Fibroblast of lung (primary cell): ENCODE measurements at regions not wholly inside any gene's neighbourhood (a gene's known extent, or its start where the extent isn't known, plus 50 kb on each side); places are given as distances from the start of the nearest gene placed in this dataset.

Source experiments
- EZH2 ChIP-seq: IDR thresholded peaks from 2 replicates; pipeline ENCODE4 v1.5.1; 2012; ENCODE audit warnings: low read length, control low read depth, mild to moderate bottlenecking; ENCODE audit errors: missing control alignments
- TF ChIP-seq, protein P1 (sequence below), 2 donors: IDR thresholded peaks in 1 of 2; conservative IDR thresholded peaks in 1 of 2; 1 replicate in 1 of 2; 2 replicates in 1 of 2; pipeline ENCODE4 v1.5.1; 2011 to 2012; ENCODE audit warnings: low read length in 2 of 2, control low read depth in 1 of 2, inconsistent platforms in 1 of 2, low read depth in 1 of 2, mild to moderate bottlenecking in 1 of 2

DNA sequence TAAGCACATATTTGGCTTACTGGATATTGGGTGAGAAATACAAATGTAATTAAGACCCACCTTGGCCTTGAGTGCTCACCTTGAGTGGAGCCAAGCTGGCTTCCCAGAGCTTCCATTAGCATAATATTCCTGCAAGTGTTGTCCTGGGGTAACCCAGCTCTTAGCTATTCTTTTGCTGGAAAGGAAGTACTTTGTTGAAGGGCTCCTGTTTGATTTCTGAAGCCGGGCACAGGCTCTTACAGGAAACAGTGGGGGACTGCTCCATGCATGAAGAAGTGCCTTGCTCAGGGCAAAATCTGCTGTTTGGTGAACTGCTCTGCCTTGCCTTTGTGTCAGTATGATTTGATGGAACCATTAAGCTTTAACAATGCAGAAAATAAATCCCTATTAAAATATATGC, 325.4 kb downstream of the SMAD2 start:
- TF ChIP-seq EZH2 = no peak
- TF ChIP-seq, protein P1, sequence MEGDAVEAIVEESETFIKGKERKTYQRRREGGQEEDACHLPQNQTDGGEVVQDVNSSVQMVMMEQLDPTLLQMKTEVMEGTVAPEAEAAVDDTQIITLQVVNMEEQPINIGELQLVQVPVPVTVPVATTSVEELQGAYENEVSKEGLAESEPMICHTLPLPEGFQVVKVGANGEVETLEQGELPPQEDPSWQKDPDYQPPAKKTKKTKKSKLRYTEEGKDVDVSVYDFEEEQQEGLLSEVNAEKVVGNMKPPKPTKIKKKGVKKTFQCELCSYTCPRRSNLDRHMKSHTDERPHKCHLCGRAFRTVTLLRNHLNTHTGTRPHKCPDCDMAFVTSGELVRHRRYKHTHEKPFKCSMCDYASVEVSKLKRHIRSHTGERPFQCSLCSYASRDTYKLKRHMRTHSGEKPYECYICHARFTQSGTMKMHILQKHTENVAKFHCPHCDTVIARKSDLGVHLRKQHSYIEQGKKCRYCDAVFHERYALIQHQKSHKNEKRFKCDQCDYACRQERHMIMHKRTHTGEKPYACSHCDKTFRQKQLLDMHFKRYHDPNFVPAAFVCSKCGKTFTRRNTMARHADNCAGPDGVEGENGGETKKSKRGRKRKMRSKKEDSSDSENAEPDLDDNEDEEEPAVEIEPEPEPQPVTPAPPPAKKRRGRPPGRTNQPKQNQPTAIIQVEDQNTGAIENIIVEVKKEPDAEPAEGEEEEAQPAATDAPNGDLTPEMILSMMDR (conservative IDR thresholded peaks at IDR 0.05 in 1 of 2, IDR thresholded peaks at IDR 0.05 in 1 of 2; ENCODE audit: low read depth in 1 of 2, low read length in 2 of 2) = no peak
